ENCODE measurements at regions not wholly inside any gene's neighbourhood (a gene's known extent, or its start where the extent isn't known, plus 50 kb on each side); places are given as distances from the start of the nearest gene placed in this dataset.

DNA sequence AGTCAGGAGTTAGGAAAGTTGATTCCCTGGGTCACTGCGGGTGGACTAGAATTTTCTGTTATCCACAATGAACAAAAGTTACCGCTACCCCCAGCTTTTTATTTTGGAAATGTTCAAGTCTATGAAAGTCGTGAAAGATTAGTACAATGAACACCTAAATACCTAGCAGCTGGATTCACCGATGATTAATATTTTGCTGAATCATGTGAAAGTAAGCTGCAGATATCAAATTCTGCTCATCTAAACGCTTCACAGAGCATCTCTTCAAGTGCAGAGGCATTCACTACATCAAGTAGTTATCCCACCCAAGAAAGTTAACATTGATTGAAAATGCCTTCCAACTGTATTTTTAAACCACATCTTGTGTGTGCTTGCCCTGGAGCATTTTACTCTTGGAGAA, 729.0 kb upstream of the NR2F2 start:
- TF ChIP-seq GABPB1 (CRISPR knock-in tag; IDR thresholded peaks at IDR 0.05) (no peak), ZSCAN18 (CRISPR knock-in tag; IDR thresholded peaks at IDR 0.05) (no peak), ATF2 (CRISPR knock-in tag; IDR thresholded peaks at IDR 0.05; ENCODE audit: borderline replicate concordance, low read depth) (no peak), USF2 (CRISPR knock-in tag; IDR thresholded peaks at IDR 0.05) (no peak), KAT7 (CRISPR knock-in tag; IDR thresholded peaks at IDR 0.05; ENCODE audit: borderline replicate concordance) (no peak), TEAD4 (CRISPR knock-in tag; IDR thresholded peaks at IDR 0.05) (no peak), FOXK1 (CRISPR knock-in tag; IDR thresholded peaks at IDR 0.05) (no peak), AFF4 (CRISPR knock-in tag; IDR thresholded peaks at IDR 0.05; ENCODE audit: borderline replicate concordance) (no peak), HMGA2 (CRISPR knock-in tag; IDR thresholded peaks at IDR 0.05) (no peak)
- TF ChIP-seq, protein P1, sequence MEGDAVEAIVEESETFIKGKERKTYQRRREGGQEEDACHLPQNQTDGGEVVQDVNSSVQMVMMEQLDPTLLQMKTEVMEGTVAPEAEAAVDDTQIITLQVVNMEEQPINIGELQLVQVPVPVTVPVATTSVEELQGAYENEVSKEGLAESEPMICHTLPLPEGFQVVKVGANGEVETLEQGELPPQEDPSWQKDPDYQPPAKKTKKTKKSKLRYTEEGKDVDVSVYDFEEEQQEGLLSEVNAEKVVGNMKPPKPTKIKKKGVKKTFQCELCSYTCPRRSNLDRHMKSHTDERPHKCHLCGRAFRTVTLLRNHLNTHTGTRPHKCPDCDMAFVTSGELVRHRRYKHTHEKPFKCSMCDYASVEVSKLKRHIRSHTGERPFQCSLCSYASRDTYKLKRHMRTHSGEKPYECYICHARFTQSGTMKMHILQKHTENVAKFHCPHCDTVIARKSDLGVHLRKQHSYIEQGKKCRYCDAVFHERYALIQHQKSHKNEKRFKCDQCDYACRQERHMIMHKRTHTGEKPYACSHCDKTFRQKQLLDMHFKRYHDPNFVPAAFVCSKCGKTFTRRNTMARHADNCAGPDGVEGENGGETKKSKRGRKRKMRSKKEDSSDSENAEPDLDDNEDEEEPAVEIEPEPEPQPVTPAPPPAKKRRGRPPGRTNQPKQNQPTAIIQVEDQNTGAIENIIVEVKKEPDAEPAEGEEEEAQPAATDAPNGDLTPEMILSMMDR (IDR thresholded peaks at IDR 0.05): no peak
- TF ChIP-seq, protein P2, sequence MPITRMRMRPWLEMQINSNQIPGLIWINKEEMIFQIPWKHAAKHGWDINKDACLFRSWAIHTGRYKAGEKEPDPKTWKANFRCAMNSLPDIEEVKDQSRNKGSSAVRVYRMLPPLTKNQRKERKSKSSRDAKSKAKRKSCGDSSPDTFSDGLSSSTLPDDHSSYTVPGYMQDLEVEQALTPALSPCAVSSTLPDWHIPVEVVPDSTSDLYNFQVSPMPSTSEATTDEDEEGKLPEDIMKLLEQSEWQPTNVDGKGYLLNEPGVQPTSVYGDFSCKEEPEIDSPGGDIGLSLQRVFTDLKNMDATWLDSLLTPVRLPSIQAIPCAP (CRISPR knock-in tag; IDR thresholded peaks at IDR 0.05): no peak
- TF ChIP-seq, protein P3, sequence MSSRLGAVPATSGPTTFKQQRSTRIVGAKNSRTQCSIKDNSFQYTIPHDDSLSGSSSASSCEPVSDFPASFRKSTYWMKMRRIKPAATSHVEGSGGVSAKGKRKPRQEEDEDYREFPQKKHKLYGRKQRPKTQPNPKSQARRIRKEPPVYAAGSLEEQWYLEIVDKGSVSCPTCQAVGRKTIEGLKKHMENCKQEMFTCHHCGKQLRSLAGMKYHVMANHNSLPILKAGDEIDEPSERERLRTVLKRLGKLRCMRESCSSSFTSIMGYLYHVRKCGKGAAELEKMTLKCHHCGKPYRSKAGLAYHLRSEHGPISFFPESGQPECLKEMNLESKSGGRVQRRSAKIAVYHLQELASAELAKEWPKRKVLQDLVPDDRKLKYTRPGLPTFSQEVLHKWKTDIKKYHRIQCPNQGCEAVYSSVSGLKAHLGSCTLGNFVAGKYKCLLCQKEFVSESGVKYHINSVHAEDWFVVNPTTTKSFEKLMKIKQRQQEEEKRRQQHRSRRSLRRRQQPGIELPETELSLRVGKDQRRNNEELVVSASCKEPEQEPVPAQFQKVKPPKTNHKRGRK (CRISPR knock-in tag; IDR thresholded peaks at IDR 0.05; ENCODE audit: borderline replicate concordance): no peak
